ENCODE measurements at regions not wholly inside any gene's neighbourhood (a gene's known extent, or its start where the extent isn't known, plus 50 kb on each side); places are given as distances from the start of the nearest gene placed in this dataset.

GRCh38 chr6:147930745-147931144, 411.9 kb upstream of the SASH1 start:
- no peak for TF ChIP-seq CTCF (IDR thresholded peaks at IDR 0.05; ENCODE audit: low read depth, low read length)
- H3K4me3 ChIP-seq (replicated peaks in 1 of 2; ENCODE audit: low read depth in 2 of 2, low read length in 2 of 2): no peak overlapping the region
- DNase-seq (ENCODE audit: low read depth in 2 of 2): no peak

GRCh38 chr6:147933224-147933623, 409.4 kb upstream of the SASH1 start:
- DNase-seq (ENCODE audit: low read depth in 2 of 2): no peak
- TF ChIP-seq CTCF (IDR thresholded peaks at IDR 0.05; ENCODE audit: low read depth, low read length): no peak
- H3K4me3 ChIP-seq (replicated peaks in 1 of 2; ENCODE audit: low read depth in 2 of 2, low read length in 2 of 2): no peak overlapping the region

- no peak for DNase-seq (ENCODE audit: low read depth in 2 of 2)
- no peak for TF ChIP-seq CTCF (IDR thresholded peaks at IDR 0.05; ENCODE audit: low read depth, low read length)
Measured at GRCh38 chr6:147935656-147936055, 407.0 kb upstream of the SASH1 start.

GRCh38 chr6:147936703-147937470, 405.8 kb upstream of the SASH1 start:
- no peak overlapping the region for H3K4me3 ChIP-seq (replicated peaks in 1 of 2; ENCODE audit: low read depth in 2 of 2, low read length in 2 of 2)
- TF ChIP-seq CTCF (IDR thresholded peaks at IDR 0.05; ENCODE audit: low read depth, low read length): no peak
- no peak for DNase-seq (ENCODE audit: low read depth in 2 of 2)

More at GRCh38 chr6:147935656-147936055, 407.0 kb upstream of the SASH1 start:
- no peak overlapping the region for H3K4me3 ChIP-seq (replicated peaks in 1 of 2; ENCODE audit: low read depth in 2 of 2, low read length in 2 of 2)

GRCh38 chr6:147941143-147941542, 401.5 kb upstream of the SASH1 start:
- H3K4me3 ChIP-seq (replicated peaks in 1 of 2; ENCODE audit: low read depth in 2 of 2, low read length in 2 of 2): no peak overlapping the region
- DNase-seq (ENCODE audit: low read depth in 2 of 2): peak in 1 of 2 donors; percentile 3
- no peak for TF ChIP-seq CTCF (IDR thresholded peaks at IDR 0.05; ENCODE audit: low read depth, low read length)

- TF ChIP-seq CTCF (IDR thresholded peaks at IDR 0.05; ENCODE audit: low read depth, low read length): no peak
- DNase-seq (ENCODE audit: low read depth in 2 of 2): no peak
- no peak overlapping the region for H3K4me3 ChIP-seq (replicated peaks in 1 of 2; ENCODE audit: low read depth in 2 of 2, low read length in 2 of 2)
Measured at GRCh38 chr6:147942363-147942762, 400.3 kb upstream of the SASH1 start.

GRCh38 chr6:147944122-147944521, 398.5 kb upstream of the SASH1 start:
- TF ChIP-seq CTCF (IDR thresholded peaks at IDR 0.05; ENCODE audit: low read depth, low read length): no peak
- DNase-seq (ENCODE audit: low read depth in 2 of 2): no peak
- no peak overlapping the region for H3K4me3 ChIP-seq (replicated peaks in 1 of 2; ENCODE audit: low read depth in 2 of 2, low read length in 2 of 2)
